Stimulated activated CD8-positive, alpha-beta memory T cell treated with anti-CD3 and anti-CD28 coated beads, Interleukin-7, amount 100 ng/mL, for 24 hours (primary cell): ENCODE measurements at regions not wholly inside any gene's neighbourhood (a gene's known extent, or its start where the extent isn't known, plus 50 kb on each side); places are given as distances from the start of the nearest gene placed in this dataset.

Experiments used
- DNase-seq: peaks from one replicate; pipeline ENCODE4 v3.0.0-alpha.2; 2020; ENCODE audit warnings: low read depth

GRCh38 chr13:76711550-76712182 lies 174.5 kb downstream of the KCTD12 start:
- DNase-seq = no peak

- no peak for DNase-seq
These were observed 176.4 kb downstream of the KCTD12 start for GRCh38 chr13:76709851-76710250.

DNA sequence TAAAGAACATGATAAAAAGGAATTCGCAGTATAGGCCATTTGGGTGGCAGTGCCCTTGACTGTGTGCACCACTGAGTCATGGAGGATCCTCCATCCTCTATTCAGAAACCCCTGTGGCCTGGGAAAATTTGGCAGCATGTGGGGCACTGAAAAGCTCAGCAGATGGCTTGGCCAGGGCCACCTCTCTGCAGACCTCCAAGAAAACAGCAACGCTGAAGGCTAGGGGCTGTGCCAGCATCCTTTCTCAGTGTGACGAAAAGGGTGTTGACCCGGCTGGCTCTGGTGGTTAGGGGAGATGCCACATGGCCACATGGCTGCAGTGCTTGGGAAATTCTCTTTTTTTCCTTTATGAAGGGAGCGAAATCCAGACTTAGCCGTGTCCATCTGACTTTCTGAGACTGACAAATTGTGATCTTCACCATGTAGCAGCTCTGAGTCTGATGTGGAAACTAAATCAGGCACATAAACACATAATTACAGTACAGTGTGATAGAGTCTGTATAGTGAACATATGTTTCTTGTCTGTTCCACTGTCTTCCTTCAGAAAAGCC lies 178.0 kb downstream of the KCTD12 start:
- DNase-seq = no peak

GRCh38 chr13:76707360-76707759 lies 178.8 kb downstream of the KCTD12 start:
- DNase-seq = no peak

- DNase-seq = no peak
These were observed 182.4 kb downstream of the KCTD12 start for GRCh38 chr13:76703621-76704288.

DNA sequence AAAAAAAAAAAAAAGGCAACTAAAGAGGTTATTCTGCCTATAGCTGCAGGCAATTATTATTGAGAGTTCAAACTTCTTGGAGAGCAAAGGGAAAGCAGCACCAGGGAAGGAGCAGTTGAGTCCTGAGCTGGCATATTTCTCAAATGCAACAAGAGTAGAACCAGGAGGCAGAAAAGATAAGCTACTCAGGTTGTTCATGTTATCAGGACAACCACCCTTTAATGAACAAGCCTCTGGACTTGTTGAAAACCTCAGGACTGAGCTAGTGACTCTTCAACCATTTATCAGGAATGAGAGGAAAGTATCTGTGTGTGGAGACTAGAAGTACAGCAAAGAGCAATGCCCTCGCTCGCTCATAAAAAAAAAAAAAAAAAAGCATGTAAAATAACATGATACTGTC lies 183.0 kb downstream of the KCTD12 start:
- no peak for DNase-seq

DNA sequence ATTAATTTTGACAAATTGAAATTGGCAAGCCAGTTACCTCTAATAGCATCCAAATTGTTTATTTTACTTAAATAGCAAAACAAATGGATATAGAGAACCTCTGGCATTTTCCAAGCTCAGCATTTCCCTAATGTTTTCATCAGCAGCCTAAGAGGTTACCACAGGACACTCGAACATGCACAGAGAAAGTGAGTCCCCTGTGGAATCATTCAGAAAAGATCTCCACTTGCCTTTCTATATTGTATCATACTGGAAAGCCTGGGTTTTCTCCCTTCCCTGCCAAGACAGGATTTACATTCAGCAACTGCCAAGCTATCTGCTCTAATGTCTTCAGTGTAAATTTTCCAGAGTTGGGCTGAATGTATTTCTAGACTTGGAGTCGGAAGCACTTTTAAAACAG lies 188.9 kb downstream of the KCTD12 start:
- DNase-seq = no peak

DNA sequence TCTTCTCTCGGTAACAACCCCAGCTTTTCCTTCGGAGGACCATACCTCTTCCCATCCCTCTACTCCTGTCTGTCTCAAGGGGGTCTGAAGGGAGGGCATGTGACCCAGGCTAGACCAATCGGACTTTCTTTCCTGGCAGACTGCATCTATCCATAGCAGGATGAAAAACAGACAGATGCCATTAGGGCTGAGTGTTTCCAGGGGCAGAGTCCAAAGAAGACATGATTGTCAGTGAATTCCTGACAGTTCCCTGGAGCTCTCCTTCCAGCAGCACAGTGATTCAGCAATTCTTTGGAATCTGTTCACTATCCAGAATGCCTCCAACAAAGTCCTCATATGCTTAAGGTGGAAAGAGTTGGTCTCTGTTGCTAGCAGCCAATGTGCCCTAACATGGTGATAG lies 189.8 kb downstream of the KCTD12 start:
- DNase-seq = no peak

- DNase-seq = no peak
These were observed 193.1 kb downstream of the KCTD12 start for GRCh38 chr13:76693086-76693485.

- no peak for DNase-seq
These were observed 193.9 kb downstream of the KCTD12 start for GRCh38 chr13:76692346-76692745.

DNA sequence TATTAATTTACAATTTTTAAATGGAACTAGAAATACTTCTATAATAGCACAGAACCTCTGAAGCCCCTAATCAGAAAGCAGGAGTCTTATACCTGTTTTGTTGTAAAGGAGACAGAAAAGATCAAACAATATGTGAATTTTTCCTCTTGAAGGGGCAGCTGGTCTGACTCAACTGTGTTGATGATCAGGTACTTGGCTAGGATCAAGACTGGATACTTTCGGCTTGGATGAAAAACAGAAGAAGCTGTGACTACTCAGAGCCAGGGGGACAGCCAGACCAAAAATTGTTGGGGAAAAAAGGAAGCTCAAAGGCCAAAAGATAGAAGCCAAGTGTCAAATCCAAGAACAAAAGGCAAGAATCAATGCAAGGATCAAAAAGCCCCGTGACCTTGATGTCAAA lies 195.6 kb downstream of the KCTD12 start:
- no peak for DNase-seq

DNA sequence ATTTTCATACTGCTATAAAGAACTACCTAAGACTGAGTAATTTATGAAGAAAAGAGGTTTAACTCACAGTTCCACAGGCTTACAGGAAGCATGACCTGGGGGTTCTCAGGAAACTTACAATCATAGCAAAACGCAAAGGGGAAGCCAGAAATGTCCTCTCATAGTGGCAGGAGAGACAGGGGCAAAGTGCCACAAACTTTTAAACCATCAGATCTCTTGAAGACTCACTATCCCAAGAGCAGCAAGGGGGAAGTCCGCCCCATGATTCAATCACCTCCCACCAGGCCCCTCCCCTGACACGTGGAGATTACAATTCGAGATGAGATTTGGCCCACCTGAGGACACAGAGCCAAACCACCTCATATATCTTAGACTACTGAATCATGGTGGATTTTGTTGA lies 198.7 kb downstream of the KCTD12 start:
- no peak for DNase-seq

DNA sequence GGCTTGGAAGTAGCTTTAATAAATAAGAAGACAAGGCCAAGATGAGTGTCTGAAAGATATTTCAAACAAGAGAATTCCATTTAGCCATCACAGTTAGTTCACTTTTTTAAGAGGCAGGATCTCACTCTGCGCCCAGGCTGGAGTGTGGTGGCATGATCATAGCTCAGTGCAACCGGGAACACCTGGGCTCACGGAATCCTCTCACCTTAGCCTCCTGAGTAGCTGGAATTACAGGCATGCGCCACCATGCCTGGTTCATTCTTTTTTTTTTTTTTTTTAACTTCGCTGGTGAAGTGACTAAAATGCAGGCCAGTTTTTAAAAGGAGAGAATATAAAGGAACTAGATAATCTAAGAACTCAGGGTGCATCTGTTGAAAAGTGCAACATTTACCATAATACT lies 200.3 kb downstream of the KCTD12 start:
- no peak for DNase-seq

DNA sequence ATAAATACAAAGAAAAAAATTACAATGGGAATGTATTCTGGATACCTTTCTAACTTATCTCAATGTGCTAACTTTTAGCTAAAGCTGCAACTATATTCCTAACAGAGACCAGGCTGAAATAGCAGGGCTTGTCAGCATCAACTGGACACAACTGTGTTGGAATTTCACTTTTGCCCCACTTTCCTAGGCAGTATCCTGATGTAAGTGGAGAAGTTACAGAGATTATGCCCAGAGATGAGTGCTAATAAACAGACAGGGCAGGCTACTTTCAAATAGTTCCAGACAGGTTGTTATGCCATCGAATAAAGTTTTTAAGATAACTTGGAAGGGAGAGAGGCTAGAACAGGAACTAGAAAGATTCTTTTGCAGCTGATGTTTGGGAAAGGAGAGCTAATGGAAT lies 201.9 kb downstream of the KCTD12 start:
- no peak for DNase-seq

- DNase-seq = no peak
These were observed 202.4 kb downstream of the KCTD12 start for GRCh38 chr13:76683854-76684253.

DNA sequence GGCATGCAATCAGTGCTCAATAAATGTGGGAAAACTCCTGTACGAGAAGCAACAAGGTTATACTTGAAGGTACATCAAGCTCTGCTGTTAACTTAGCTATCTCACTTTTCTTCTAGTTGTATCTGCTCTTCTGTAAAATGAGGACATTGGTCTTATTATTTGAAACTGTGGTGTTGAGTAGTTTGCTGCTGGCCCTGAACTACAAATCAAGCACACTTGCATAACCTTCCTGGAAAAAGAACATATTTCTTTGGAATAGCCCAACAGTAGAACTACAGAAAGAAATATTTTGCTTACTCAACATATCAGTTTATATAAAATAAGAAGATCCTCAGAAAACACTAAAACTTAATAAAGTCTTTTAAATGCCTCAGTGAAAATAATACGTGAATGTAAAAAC lies 203.0 kb downstream of the KCTD12 start:
- no peak for DNase-seq

DNA sequence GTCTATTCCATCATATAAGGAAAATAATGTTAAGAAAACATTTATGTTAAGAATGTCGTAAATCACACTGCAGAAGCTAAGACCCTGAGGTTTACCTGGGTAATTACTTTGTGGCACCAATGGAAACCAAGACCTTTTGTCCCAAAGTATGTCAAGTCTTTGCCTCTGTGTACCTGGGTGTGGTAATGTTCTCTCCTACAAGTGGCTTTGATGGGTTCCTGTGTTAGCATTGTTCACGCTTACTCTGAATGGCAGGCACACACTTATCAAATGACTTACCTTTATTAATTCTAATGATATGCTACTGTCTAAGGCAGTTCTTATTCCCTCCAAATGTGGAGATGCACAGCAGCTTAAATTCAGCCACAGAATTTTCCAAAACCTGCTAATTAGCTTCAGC lies 206.1 kb downstream of the KCTD12 start:
- no peak for DNase-seq

DNA sequence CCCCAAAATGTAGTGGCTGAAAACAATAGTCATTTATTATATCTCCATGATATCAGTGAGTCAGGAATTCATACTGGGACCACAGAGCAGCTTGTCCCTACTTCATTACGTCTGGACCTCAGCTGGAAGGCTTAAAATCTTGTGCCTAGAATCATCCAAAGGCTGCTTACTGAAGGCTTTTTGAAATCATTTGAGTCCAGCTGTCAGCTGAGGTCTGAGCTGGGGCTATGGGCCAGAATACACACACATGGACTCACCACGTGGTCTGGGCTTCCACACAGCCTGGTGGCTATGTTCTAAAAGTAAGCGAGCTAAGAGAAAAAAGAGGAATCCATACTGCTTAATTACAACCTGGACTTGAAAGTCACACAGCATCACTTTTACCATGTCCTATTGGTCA lies 209.2 kb downstream of the KCTD12 start:
- no peak for DNase-seq

GRCh38 chr13:76672420-76672819 lies 213.8 kb downstream of the KCTD12 start:
- no peak for DNase-seq

- DNase-seq = no peak
These were observed 217.5 kb downstream of the KCTD12 start for GRCh38 chr13:76668716-76669115.

GRCh38 chr13:76668141-76668540 lies 218.1 kb downstream of the KCTD12 start:
- DNase-seq = no peak

DNA sequence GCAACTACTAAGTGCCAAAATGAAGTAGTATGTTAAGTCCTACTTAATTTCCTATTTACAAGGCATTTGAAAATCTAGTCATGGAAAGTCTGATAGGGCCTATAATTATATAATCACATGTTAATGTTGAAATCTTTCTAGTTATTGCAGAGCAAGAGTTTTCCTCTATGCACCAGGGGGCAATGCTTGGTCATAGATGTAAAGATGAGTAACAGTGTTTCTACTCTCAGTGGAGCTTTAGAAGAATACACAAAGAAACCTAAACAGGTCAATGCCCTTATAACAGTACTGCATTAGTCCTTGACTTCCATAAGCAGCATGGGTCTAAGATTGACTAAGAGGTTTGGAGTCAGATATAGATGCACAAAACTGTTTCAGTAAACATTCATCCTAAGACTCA lies 218.7 kb downstream of the KCTD12 start:
- no peak for DNase-seq

DNA sequence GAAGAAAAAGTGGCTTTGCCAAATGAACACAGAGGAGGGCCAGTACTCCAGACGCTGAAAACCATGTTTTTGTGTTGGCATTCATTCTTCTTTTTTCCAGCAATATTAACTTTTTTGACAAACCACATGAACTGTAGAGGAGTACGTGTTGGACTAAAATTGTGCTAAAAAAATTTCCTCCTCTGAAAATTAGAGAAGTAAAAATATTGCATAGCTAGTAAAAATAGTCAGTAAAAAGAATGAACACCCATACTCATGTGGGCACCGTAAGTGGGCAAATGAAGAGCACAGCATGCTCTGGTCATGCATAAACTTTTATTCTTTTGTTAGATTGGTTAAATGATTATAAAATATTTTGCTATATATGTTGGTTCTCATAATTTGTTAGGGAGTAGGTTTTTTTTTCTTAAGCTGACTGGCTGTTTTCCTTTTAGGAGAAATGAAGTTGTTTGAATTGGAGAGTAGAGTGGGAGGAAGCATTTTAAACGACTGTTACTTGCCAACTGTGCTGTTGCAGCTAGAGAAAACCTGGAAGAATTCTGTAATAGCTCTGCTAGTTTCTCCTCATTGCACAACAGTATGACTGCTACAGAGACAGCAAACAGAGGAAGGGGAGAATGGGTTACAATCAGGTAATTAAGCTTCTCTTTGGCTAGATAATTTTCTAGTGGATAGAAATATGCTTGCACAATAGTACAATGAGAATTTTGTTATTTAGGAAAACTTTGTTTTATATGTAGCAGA lies 222.4 kb downstream of the KCTD12 start:
- no peak for DNase-seq
